Naive thymus-derived CD8-positive, alpha-beta T cell (primary cell): ENCODE measurements at regions not wholly inside any gene's neighbourhood (a gene's known extent, or its start where the extent isn't known, plus 50 kb on each side); places are given as distances from the start of the nearest gene placed in this dataset.

ENCODE experiments used
- ATAC-seq, 2 donors: fragments of 150-1000 bp; cut with Tn5 transposase in 1 of 2; sonication (Bioruptor Pico), chemical (Tn5 transposase) in 1 of 2; 1 replicate in 1 of 2; 2 replicates in 1 of 2; pipeline ENCODE4 v1.10.0; 2021; ENCODE audit warnings: mild to moderate bottlenecking in 2 of 2, moderate library complexity in 2 of 2
- POLR2A ChIA-PET: fragments of 350-600 bp; sonication (Branson Sonifier 250); formaldehyde crosslinking; loops from one replicate; lab custom pipeline; 2021; ENCODE audit warnings: antibody characterized with exemption; lab: Charles Lee
- DNase-seq, 10 donors: peaks; one replicate each; pipeline versions ENCODE4 v3.0.0 to v3.0.0-alpha.2; 2020 to 2022
- H3K27ac Mint-ChIP-seq, 10 donors: one replicate each; pipeline ENCODE4 v1.8.0; 2020 to 2022; ENCODE audit warnings: mild to moderate bottlenecking in 10 of 10, mixed read lengths in 10 of 10, moderate library complexity in 4 of 10, inconsistent platforms in 1 of 10
- H3K27me3 Mint-ChIP-seq, 5 donors: one replicate each; pipeline ENCODE4 v1.8.0; 2021 to 2022; ENCODE audit warnings: mixed read lengths in 5 of 5
- H3K36me3 Mint-ChIP-seq, 3 donors: one replicate each; pipeline ENCODE4 v1.8.0; 2020 to 2022; ENCODE audit warnings: mixed read lengths in 3 of 3, mild to moderate bottlenecking in 2 of 3, inconsistent platforms in 1 of 3
- H3K4me1 Mint-ChIP-seq, 4 donors: one replicate each; pipeline ENCODE4 v1.8.0; 2021 to 2022; ENCODE audit warnings: mixed read lengths in 4 of 4
- H3K4me3 Mint-ChIP-seq, 10 donors: one replicate each; pipeline ENCODE4 v1.8.0; 2020 to 2022; ENCODE audit warnings: mild to moderate bottlenecking in 10 of 10, mixed read lengths in 10 of 10, moderate library complexity in 6 of 10, inconsistent platforms in 1 of 10
- H3K9me3 Mint-ChIP-seq, 9 donors: one replicate each; pipeline ENCODE4 v1.8.0; 2020 to 2022; ENCODE audit warnings: mixed read lengths in 9 of 9, mild to moderate bottlenecking in 3 of 9, inconsistent platforms in 1 of 9, moderate library complexity in 1 of 9

DNA sequence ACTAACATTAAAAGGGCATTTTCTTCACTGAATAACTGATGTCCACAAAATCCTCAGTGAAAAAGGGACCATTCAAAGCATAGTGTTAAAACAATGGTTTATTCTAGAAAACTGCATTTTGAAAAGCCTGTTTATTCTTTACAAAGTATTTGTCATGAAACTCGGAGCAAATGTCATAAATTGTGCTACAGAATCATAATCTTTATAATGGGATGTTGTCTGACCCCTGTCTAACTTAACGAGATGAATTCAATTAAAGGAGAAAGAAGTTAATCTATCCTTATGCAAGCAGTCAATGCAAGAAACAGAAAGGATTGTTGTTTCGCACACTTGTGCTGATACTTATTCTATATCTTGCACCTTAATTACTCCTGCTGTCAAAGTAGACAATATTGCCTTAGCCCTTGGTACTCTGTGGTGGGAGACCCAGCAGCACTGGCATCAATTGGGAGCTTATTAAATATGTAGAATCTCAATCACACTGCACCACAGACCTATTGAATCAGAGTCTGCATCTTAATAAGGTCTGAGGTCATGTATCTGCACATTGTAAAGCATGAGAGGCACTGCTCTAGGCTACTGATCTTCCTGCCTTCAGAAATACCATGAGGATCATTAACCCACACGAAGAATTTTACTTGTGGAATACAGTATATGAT is 708.3 kb downstream of the HDGFL1 start:
- Mint-ChIP-seq H3K27ac (no peak overlapping the region), H3K36me3 (no peaks in the 10 kb centered on the region), H3K4me3 (no peak overlapping the region), H3K9me3 (no peaks in the 10 kb centered on the region), H3K4me1 (no peaks in the 10 kb centered on the region), H3K27me3 (peaks cover 0 to 3% (median 0%) of the 10 kb centered on the region in 5 donors)
- ATAC-seq, result no peak
- DNase-seq, result no peak
- POLR2A ChIA-PET, result no interaction called here

GRCh38 chr6:23278180-23278532 is 708.8 kb downstream of the HDGFL1 start:
- ATAC-seq, result no peak
- H3K9me3 Mint-ChIP-seq, result no peaks in the 10 kb centered on the region
- no peak overlapping the region for H3K4me3 Mint-ChIP-seq
- H3K27me3 Mint-ChIP-seq, result peaks cover 0 to 3% (median 0%) of the 10 kb centered on the region in 5 donors
- H3K36me3 Mint-ChIP-seq, result no peaks in the 10 kb centered on the region
- POLR2A ChIA-PET, result no interaction called here
- DNase-seq, result no peak
- no peaks in the 10 kb centered on the region for H3K4me1 Mint-ChIP-seq
- no peak overlapping the region for H3K27ac Mint-ChIP-seq

- H3K4me1 Mint-ChIP-seq, result no peaks in the 10 kb centered on the region
- DNase-seq, result no peak
- ATAC-seq, result no peak
- no peaks in the 10 kb centered on the region for H3K36me3 Mint-ChIP-seq
- H3K27me3 Mint-ChIP-seq, result peaks cover 0 to 3% (median 0%) of the 10 kb centered on the region in 5 donors
- H3K9me3 Mint-ChIP-seq, result peaks cover 0 to 7% (median 0%) of the 10 kb centered on the region in 9 donors
- no peak overlapping the region for H3K27ac Mint-ChIP-seq
- no peak overlapping the region for H3K4me3 Mint-ChIP-seq
- POLR2A ChIA-PET, result no interaction called here
Measured at GRCh38 chr6:23280437-23280836, 711.1 kb downstream of the HDGFL1 start.

DNA sequence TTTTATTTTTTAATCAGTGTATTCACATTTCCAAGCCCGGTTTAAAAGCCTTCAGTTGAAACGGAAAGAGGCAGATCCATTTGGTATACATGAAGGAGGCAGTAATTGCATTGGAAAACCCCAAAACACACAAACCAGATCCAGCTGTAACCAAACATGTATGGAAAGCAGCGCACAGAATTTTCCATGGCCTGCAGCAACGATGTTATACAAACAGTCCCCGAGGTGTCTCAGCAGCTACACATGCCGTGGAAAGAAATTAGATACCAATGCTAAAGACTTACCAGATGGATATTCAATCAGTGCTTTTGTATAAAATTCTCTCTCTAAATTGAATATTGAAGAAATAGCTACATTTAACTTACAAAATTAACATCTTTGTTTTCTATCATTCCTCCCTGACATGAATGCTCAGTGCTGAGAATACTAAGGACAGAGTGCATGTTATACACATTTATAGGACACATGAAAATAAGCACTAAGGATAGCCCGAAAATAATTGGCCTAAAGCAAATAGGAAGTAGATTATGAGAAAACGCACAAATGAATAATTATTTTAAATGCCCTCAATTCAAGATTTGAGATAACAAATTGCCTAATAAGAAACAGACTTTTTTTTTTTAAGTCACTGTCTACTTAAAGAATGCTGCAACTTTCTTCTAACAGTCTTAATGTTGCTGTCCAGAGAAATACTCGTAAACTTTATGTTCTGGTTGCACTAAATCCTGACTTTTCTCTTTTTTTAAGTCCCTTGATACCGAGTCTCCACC is 713.1 kb downstream of the HDGFL1 start:
- Mint-ChIP-seq H3K4me3 (no peak overlapping the region), H3K36me3 (no peaks in the 10 kb centered on the region), H3K4me1 (no peaks in the 10 kb centered on the region), H3K27me3 (peaks cover 0 to 3% (median 2%) of the 10 kb centered on the region in 5 donors), H3K27ac (no peak overlapping the region), H3K9me3 (peaks cover 0 to 7% (median 0%) of the 10 kb centered on the region in 9 donors)
- POLR2A ChIA-PET, result no interaction called here
- no peak for ATAC-seq
- DNase-seq, result no peak

- POLR2A ChIA-PET, result no interaction called here
- ATAC-seq, result no peak
- H3K36me3 Mint-ChIP-seq, result no peaks in the 10 kb centered on the region
- no peak overlapping the region for H3K4me3 Mint-ChIP-seq
- H3K9me3 Mint-ChIP-seq, result peaks cover 0 to 8% (median 4%) of the 10 kb centered on the region in 9 donors
- DNase-seq, result no peak
- no peaks in the 10 kb centered on the region for H3K4me1 Mint-ChIP-seq
- no peak overlapping the region for H3K27ac Mint-ChIP-seq
- no peaks in the 10 kb centered on the region for H3K27me3 Mint-ChIP-seq
Measured at GRCh38 chr6:23293653-23294052, 724.3 kb downstream of the HDGFL1 start.

- DNase-seq, result no peak
- Mint-ChIP-seq H3K9me3 (peaks cover 0 to 9% (median 0%) of the 10 kb centered on the region in 9 donors), H3K27me3 (no peaks in the 10 kb centered on the region), H3K4me1 (no peaks in the 10 kb centered on the region), H3K27ac (no peak overlapping the region), H3K36me3 (no peaks in the 10 kb centered on the region), H3K4me3 (no peak overlapping the region)
- POLR2A ChIA-PET, result no interaction called here
- ATAC-seq, result no peak
Measured at GRCh38 chr6:23301556-23301955, 732.2 kb downstream of the HDGFL1 start.

DNA sequence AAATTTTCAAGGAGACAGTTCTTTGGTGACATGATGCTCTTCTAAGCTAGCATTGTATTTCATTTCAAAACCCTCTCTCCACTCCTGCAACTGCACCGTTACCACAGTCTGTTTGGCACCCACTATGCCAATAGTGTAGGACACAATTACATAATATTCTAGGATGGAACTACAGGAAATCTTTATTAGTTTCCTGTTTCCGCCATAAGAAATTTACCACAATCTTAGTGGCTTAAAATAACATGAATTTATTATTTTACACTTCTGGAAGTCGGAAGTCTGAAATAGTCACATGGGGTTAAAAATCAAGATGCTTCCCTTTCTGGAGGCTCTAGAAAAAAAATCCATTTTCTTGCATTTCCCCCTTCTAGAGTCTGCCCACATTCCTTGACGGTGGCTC is 733.1 kb downstream of the HDGFL1 start:
- Mint-ChIP-seq H3K27ac (no peak overlapping the region), H3K4me1 (no peaks in the 10 kb centered on the region), H3K4me3 (no peak overlapping the region), H3K9me3 (peaks cover 0 to 8% (median 0%) of the 10 kb centered on the region in 9 donors), H3K36me3 (no peaks in the 10 kb centered on the region), H3K27me3 (no peaks in the 10 kb centered on the region)
- DNase-seq (no peak), ATAC-seq (no peak)
- POLR2A ChIA-PET, result no interaction called here

DNA sequence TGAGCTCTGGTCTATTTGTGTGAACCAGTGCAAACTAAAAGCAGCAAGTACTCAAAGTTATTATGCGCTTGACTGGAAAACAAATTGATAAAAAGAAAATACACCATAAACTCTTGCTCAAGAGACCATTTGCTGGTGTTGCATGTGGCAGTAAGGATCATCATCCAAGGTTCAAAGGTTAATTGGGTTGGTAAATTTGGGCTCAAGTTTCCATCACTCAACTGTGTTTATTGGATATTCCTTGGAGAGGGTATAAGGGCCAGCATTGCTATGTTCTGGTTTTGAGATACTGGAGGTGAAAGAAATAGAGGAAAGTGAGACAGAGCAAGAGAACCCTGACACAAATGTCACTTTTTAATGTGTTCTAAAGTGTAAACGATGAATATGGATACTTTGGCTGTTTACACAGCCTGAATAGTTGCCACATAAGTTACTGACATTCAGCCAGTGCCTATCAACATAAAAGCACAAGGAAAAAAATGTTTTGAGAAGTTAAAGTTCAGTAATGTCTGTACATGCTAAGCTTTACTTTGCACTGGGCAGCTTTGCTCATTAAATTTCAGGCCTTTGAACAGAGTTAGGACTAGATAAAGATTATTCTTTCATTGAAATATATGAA is 736.1 kb downstream of the HDGFL1 start:
- H3K36me3 Mint-ChIP-seq, result no peaks in the 10 kb centered on the region
- H3K27ac Mint-ChIP-seq, result no peak overlapping the region
- H3K27me3 Mint-ChIP-seq, result peaks cover 0 to 3% (median 0%) of the 10 kb centered on the region in 5 donors
- ATAC-seq, result no peak
- H3K9me3 Mint-ChIP-seq, result peaks cover 0 to 24% (median 0%) of the 10 kb centered on the region in 9 donors
- peaks cover 0 to 2% (median 0%) of the 10 kb centered on the region in 4 donors for H3K4me1 Mint-ChIP-seq
- POLR2A ChIA-PET, result no interaction called here
- no peak overlapping the region for H3K4me3 Mint-ChIP-seq
- no peak for DNase-seq

GRCh38 chr6:23306251-23306950 is 737.0 kb downstream of the HDGFL1 start:
- Mint-ChIP-seq H3K27ac (no peak overlapping the region), H3K4me3 (no peak overlapping the region), H3K9me3 (peaks cover 0 to 24% (median 0%) of the 10 kb centered on the region in 9 donors), H3K4me1 (peaks cover 0 to 2% (median 0%) of the 10 kb centered on the region in 4 donors), H3K27me3 (peaks cover 0 to 3% (median 0%) of the 10 kb centered on the region in 5 donors), H3K36me3 (no peaks in the 10 kb centered on the region)
- POLR2A ChIA-PET, result no interaction called here
- DNase-seq (no peak), ATAC-seq (no peak)

- Mint-ChIP-seq H3K9me3 (peaks cover 0 to 24% (median 2%) of the 10 kb centered on the region in 9 donors), H3K36me3 (no peaks in the 10 kb centered on the region), H3K4me1 (peaks cover 0 to 2% (median 0%) of the 10 kb centered on the region in 4 donors), H3K27me3 (peaks cover 0 to 3% (median 0%) of the 10 kb centered on the region in 5 donors), H3K4me3 (no peak overlapping the region), H3K27ac (no peak overlapping the region)
- ATAC-seq (no peak), DNase-seq (no peak)
- POLR2A ChIA-PET, result no interaction called here
Measured at GRCh38 chr6:23307516-23307915, 738.1 kb downstream of the HDGFL1 start.

- peaks cover 0 to 3% (median 0%) of the 10 kb centered on the region in 5 donors for H3K27me3 Mint-ChIP-seq
- no peak overlapping the region for H3K4me3 Mint-ChIP-seq
- H3K27ac Mint-ChIP-seq, result no peak overlapping the region
- H3K9me3 Mint-ChIP-seq, result peaks cover 0 to 24% (median 2%) of the 10 kb centered on the region in 9 donors
- H3K4me1 Mint-ChIP-seq, result peaks cover 0 to 2% (median 0%) of the 10 kb centered on the region in 4 donors
- DNase-seq, result no peak
- no peak for ATAC-seq
- H3K36me3 Mint-ChIP-seq, result no peaks in the 10 kb centered on the region
- POLR2A ChIA-PET, result no interaction called here
Measured at GRCh38 chr6:23308166-23308565, 738.8 kb downstream of the HDGFL1 start.

GRCh38 chr6:23311211-23311610 is 741.8 kb downstream of the HDGFL1 start:
- no peak overlapping the region for H3K4me3 Mint-ChIP-seq
- ATAC-seq, result no peak
- no peaks in the 10 kb centered on the region for H3K36me3 Mint-ChIP-seq
- peaks cover 0 to 2% (median 0%) of the 10 kb centered on the region in 4 donors for H3K4me1 Mint-ChIP-seq
- H3K27me3 Mint-ChIP-seq, result peaks cover 0 to 3% (median 0%) of the 10 kb centered on the region in 5 donors
- H3K27ac Mint-ChIP-seq, result no peak overlapping the region
- peaks cover 0 to 24% (median 4%) of the 10 kb centered on the region in 9 donors for H3K9me3 Mint-ChIP-seq
- POLR2A ChIA-PET, result no interaction called here
- no peak for DNase-seq
